Endothelial cell of umbilical vein (primary cell): ENCODE measurements at regions not wholly inside any gene's neighbourhood (a gene's known extent, or its start where the extent isn't known, plus 50 kb on each side); places are given as distances from the start of the nearest gene placed in this dataset.

ENCODE experiments used
- BruUV-seq: library from RNA; stranded (reverse); fragments of 400-500 nt; replicated peaks from 2 replicates; lab custom pipeline; 2021; lab: Mats Ljungman, UMichigan
- CTCF ChIA-PET: fragments of 300-600, 350-600 bp; sonication (Branson Sonifier 250); formaldehyde crosslinking; loops from one replicate; lab custom pipeline; 2021; ENCODE audit warnings: antibody characterized with exemption, inconsistent platforms; lab: Charles Lee
- POLR2A ChIA-PET: fragments of 300-600, 350-600 bp; sonication (Branson Sonifier 250); formaldehyde crosslinking; loops from one replicate; lab custom pipeline; 2021; ENCODE audit warnings: antibody characterized with exemption, inconsistent platforms; lab: Charles Lee
- DNase-seq: peaks from one replicate; pipeline ENCODE4 v3.0.0-alpha.2; 2011; ENCODE audit warnings: low read depth, low spot score
- FAIRE-seq: peaks from 2 replicates; lab custom pipeline; 2011; peaks lifted over from hg19 to GRCh38; lab: Jason Lieb, UNC
- H2AFZ ChIP-seq: 2 replicates; pipeline ENCODE4 v1.6.0; 2012; ENCODE audit warnings: low read depth, low read length, control low read depth, inconsistent platforms
- H3K27ac ChIP-seq: 2 replicates; pipeline ENCODE4 v1.5.1; 2011; ENCODE audit warnings: low read depth, mild to moderate bottlenecking, control low read depth, low read length, moderate library complexity; ENCODE audit not compliant: insufficient read depth
- H3K27me3 ChIP-seq, 2 experiments: 2 replicates each; pipeline versions ENCODE4 v1.6.0 to v1.6.1; 2011; ENCODE audit warnings: low read length in 2 of 2, mixed read lengths in 1 of 2; ENCODE audit not compliant: control insufficient read depth in 2 of 2, insufficient read depth in 2 of 2
- H3K36me3 ChIP-seq, 2 experiments: 2 replicates in 1 of 2; 3 replicates in 1 of 2; pipeline ENCODE4 v1.5.1; 2011; ENCODE audit warnings: low read length in 2 of 2, mild to moderate bottlenecking in 1 of 2, moderate library complexity in 1 of 2; ENCODE audit not compliant: control insufficient read depth in 2 of 2, insufficient read depth in 2 of 2; ENCODE audit errors: extremely low read depth in 1 of 2
- H3K4me1 ChIP-seq: 3 replicates; pipeline ENCODE4 v1.5.1; 2011; ENCODE audit warnings: mild to moderate bottlenecking, low read length; ENCODE audit not compliant: control insufficient read depth, insufficient read depth; ENCODE audit errors: extremely low read depth
- H3K4me2 ChIP-seq: 2 replicates; pipeline ENCODE4 v1.6.1; 2011; ENCODE audit warnings: low read length, control low read depth, mixed read lengths; ENCODE audit not compliant: insufficient read depth
- H3K4me3 ChIP-seq, 3 experiments: fragments of 200-600 bp in 1 of 3; sonication (generic), shearing (Covaris generic) in 1 of 3; replicated peaks in 1 of 3; 2 replicates each; pipeline ENCODE4 v1.5.1; 2011 to 2016; ENCODE audit warnings: control low read depth in 3 of 3, low read length in 3 of 3, mild to moderate bottlenecking in 2 of 3, inconsistent platforms in 1 of 3, low read depth in 1 of 3, moderate library complexity in 1 of 3; ENCODE audit not compliant: insufficient read depth in 1 of 3
- H3K79me2 ChIP-seq: 2 replicates; pipeline ENCODE4 v1.6.0; 2012; ENCODE audit warnings: low read length, inconsistent platforms; ENCODE audit not compliant: control insufficient read depth, insufficient read depth
- H3K9ac ChIP-seq: replicated peaks from 2 replicates; pipeline ENCODE3; 2011; ENCODE audit warnings: low read length, control low read depth; ENCODE audit not compliant: insufficient read depth; ENCODE audit errors: extremely low read depth
- H3K9me1 ChIP-seq: replicated peaks from 3 replicates; pipeline ENCODE4 v1.6.0; 2011; ENCODE audit warnings: mild to moderate bottlenecking, low read length; ENCODE audit not compliant: control insufficient read depth, insufficient read depth; ENCODE audit errors: extremely low read depth
- H3K9me3 ChIP-seq: replicated peaks from 2 replicates; pipeline ENCODE4 v1.5.1; 2012; ENCODE audit warnings: low read length, inconsistent platforms; ENCODE audit not compliant: control insufficient read depth, insufficient read depth
- H4K20me1 ChIP-seq: replicated peaks from 2 replicates; pipeline ENCODE3; 2011; ENCODE audit warnings: mild to moderate bottlenecking, low read length; ENCODE audit not compliant: control insufficient read depth, insufficient read depth; ENCODE audit errors: extremely low read depth
- CTCF ChIP-seq, 2 donors: IDR thresholded peaks; 1 replicate in 1 of 2; 2 replicates in 1 of 2; pipeline ENCODE4 v1.5.1; 2011; ENCODE audit warnings: low read length in 2 of 2, mild to moderate bottlenecking in 2 of 2, moderate library complexity in 2 of 2, control low read depth in 1 of 2, inconsistent platforms in 1 of 2, low read depth in 1 of 2; ENCODE audit not compliant: insufficient read depth in 1 of 2; ENCODE audit errors: extremely low read depth in 1 of 2
- EZH2 ChIP-seq: IDR thresholded peaks from 2 replicates; pipeline ENCODE4 v1.6.1; 2012; ENCODE audit warnings: borderline replicate concordance, low read depth, mild to moderate bottlenecking, moderate library complexity, low read length, inconsistent platforms; ENCODE audit not compliant: severe bottlenecking
- FOS ChIP-seq: IDR thresholded peaks from 2 replicates; pipeline ENCODE4 v1.6.1; 2011; ENCODE audit warnings: mild to moderate bottlenecking, low read length, moderate library complexity, borderline replicate concordance; ENCODE audit not compliant: insufficient read depth
- MYC ChIP-seq: IDR thresholded peaks from one replicate; pipeline ENCODE4 v1.6.1; 2011; ENCODE audit warnings: mild to moderate bottlenecking, low read depth, low read length
- dilution Hi-C: fragments of 300-500 bp; cut with MboI; formaldehyde crosslinking; loops from one replicate; pipeline ENCODE4 v1.15.0; 2019; ENCODE audit warnings: low sequenced_read_pairs; ENCODE audit not compliant: extremely low pct_ligation_motif_present
- intact Hi-C: fragments of 100-400 bp; cut with micrococcal nuclease; formaldehyde crosslinking; loops from one replicate; pipeline ENCODE4 v1.10.0; 2022

GRCh38 chr16:60331168-60331567, 1597.1 kb upstream of the GOT2 start:
- BruUV-seq = no TSS peak
- no peaks in the 10 kb centered on the region for H3K79me2 ChIP-seq
- no peaks in the 10 kb centered on the region for H4K20me1 ChIP-seq
- no peak for DNase-seq
- POLR2A ChIA-PET = interaction anchor here (1.0 kb wide), 1 partner anchor 35 kb away, joined by 3 read pairs; no protein-coding TSS in a partner anchor
- CTCF ChIA-PET = no interaction called here
- no peaks in the 10 kb centered on the region for H3K4me1 ChIP-seq
- no peak overlapping the region for H3K9ac ChIP-seq
- intact Hi-C loops (no loop called here), dilution Hi-C loops (no loop called here)
- no peak overlapping the region for H2AFZ ChIP-seq
- H3K27ac ChIP-seq = no peak overlapping the region
- H3K9me3 ChIP-seq = no peaks in the 10 kb centered on the region
- no peaks in the 10 kb centered on the region for H3K36me3 ChIP-seq
- no peak for FAIRE-seq
- no peak overlapping the region for H3K4me2 ChIP-seq
- H3K9me1 ChIP-seq = no peaks in the 10 kb centered on the region
- no peak overlapping the region for H3K4me3 ChIP-seq
- H3K27me3 ChIP-seq = no peaks in the 10 kb centered on the region
- no peak for TF ChIP-seq CTCF (IDR thresholded peaks at IDR 0.05; ENCODE audit: extremely low read depth in 1 of 2, insufficient read depth in 1 of 2, low read depth in 1 of 2, low read length in 2 of 2)
- TF ChIP-seq EZH2 = no peak

GRCh38 chr16:60329108-60329507, 1595.0 kb upstream of the GOT2 start:
- intact Hi-C loops (no loop called here), dilution Hi-C loops (no loop called here)

More at GRCh38 chr16:60329108-60329507, 1595.0 kb upstream of the GOT2 start:
- ChIA-PET CTCF (interaction anchor here (1.4 kb wide), 1 partner anchor 42 kb away, joined by 3 read pairs; no protein-coding TSS in a partner anchor), POLR2A (no interaction called here)
- TF ChIP-seq FOS = no peak
- TF ChIP-seq MYC = no peak
- no peak overlapping the region for H3K9ac ChIP-seq
- H3K9me1 ChIP-seq = no peaks in the 10 kb centered on the region
- H4K20me1 ChIP-seq = no peaks in the 10 kb centered on the region
- no peaks in the 10 kb centered on the region for H3K79me2 ChIP-seq
- H3K4me2 ChIP-seq = no peak overlapping the region
- no TSS peak for BruUV-seq
- no peaks in the 10 kb centered on the region for H3K4me1 ChIP-seq
- H3K9me3 ChIP-seq = no peaks in the 10 kb centered on the region
- DNase-seq = no peak
- H2AFZ ChIP-seq = no peak overlapping the region
- H3K27me3 ChIP-seq = no peaks in the 10 kb centered on the region
- H3K27ac ChIP-seq = no peak overlapping the region
- no peak overlapping the region for H3K4me3 ChIP-seq
- no peaks in the 10 kb centered on the region for H3K36me3 ChIP-seq
- FAIRE-seq = no peak
